Uterus (tissue), 3 donors: ENCODE measurements at regions not wholly inside any gene's neighbourhood (a gene's known extent, or its start where the extent isn't known, plus 50 kb on each side); places are given as distances from the start of the nearest gene placed in this dataset.

Experiments used
- DNase-seq, 2 donors: peaks; one replicate each; pipeline ENCODE4 v3.0.0-alpha.2; 2019 to 2020
- H3K27ac ChIP-seq, 2 donors: fragments of 200-600 bp; sonication (generic); 1 replicate in 1 of 2; 2 replicates in 1 of 2; pipeline ENCODE4 v1.5.1; 2016 to 2018
- H3K27me3 ChIP-seq, 2 donors: fragments of 200-600 bp; sonication (generic); one replicate each; pipeline ENCODE4 v1.5.1; 2018 to 2019; ENCODE audit warnings: control low read depth in 1 of 2
- H3K36me3 ChIP-seq, 2 donors: fragments of 200-600 bp; sonication (generic); one replicate each; pipeline ENCODE4 v1.5.1; 2019; ENCODE audit warnings: control low read depth in 1 of 2
- H3K4me1 ChIP-seq, 2 donors: fragments of 200-600 bp; sonication (generic); one replicate each; pipeline ENCODE4 v1.5.1; 2018 to 2019; ENCODE audit warnings: control low read depth in 1 of 2
- H3K4me3 ChIP-seq, 2 donors: fragments of 200-600 bp; sonication (generic); 1 replicate in 1 of 2; 2 replicates in 1 of 2; pipeline ENCODE4 v1.5.1; 2018 to 2019; ENCODE audit warnings: mild to moderate bottlenecking in 1 of 2
- H3K9me3 ChIP-seq, 2 donors: fragments of 200-600 bp; sonication (generic); one replicate each; pipeline ENCODE4 v1.5.1; 2019; ENCODE audit warnings: control low read depth in 1 of 2
- CTCF ChIP-seq, 4 experiments: fragments of 200-600 bp in 2 of 4; fragments of 450-650 bp in 2 of 4; sonication (generic) in 2 of 4; IDR thresholded peaks; one replicate each; pipeline ENCODE4 v1.5.1; 2016 to 2019; ENCODE audit warnings: antibody characterized with exemption in 4 of 4, mild to moderate bottlenecking in 2 of 4, moderate library complexity in 1 of 4
- POLR2A ChIP-seq, 2 donors: fragments of 450-650 bp; IDR thresholded peaks; one replicate each; pipeline ENCODE4 v1.6.1; 2016; ENCODE audit warnings: antibody characterized with exemption in 2 of 2, mild to moderate bottlenecking in 1 of 2, moderate library complexity in 1 of 2
- intact Hi-C: fragments of 100-400 bp; cut with DNase I; formaldehyde crosslinking; loops from one replicate; pipeline ENCODE4 v1.15.1; 2023; ENCODE audit warnings: low total_unique reads
- donor health status: DM: yes; HTN: yes; CAD: no.

GRCh38 chr12:97616946-97617345 lies 154.3 kb downstream of the RMST start:
- Histone ChIP-seq H3K36me3 (no peaks in the 10 kb centered on the region), H3K27me3 (no peaks in the 10 kb centered on the region), H3K9me3 (no peaks in the 10 kb centered on the region), H3K4me1 (no peaks in the 10 kb centered on the region), H3K27ac (no peak overlapping the region), H3K4me3 (no peak overlapping the region)
- TF ChIP-seq CTCF (IDR thresholded peaks at IDR 0.05) = no peak
- no peak for TF ChIP-seq POLR2A (IDR thresholded peaks at IDR 0.05)
- no peak for DNase-seq
- intact Hi-C loops = no loop called here

GRCh38 chr12:97628962-97629361 lies 166.4 kb downstream of the RMST start:
- Histone ChIP-seq H3K27me3 (no peaks in the 10 kb centered on the region), H3K4me3 (no peak overlapping the region), H3K4me1 (no peaks in the 10 kb centered on the region), H3K27ac (no peak overlapping the region), H3K36me3 (no peaks in the 10 kb centered on the region), H3K9me3 (no peaks in the 10 kb centered on the region)
- no peak for TF ChIP-seq CTCF (IDR thresholded peaks at IDR 0.05)
- no peak for TF ChIP-seq POLR2A (IDR thresholded peaks at IDR 0.05)
- intact Hi-C loops = no loop called here
- DNase-seq = no peak

DNA sequence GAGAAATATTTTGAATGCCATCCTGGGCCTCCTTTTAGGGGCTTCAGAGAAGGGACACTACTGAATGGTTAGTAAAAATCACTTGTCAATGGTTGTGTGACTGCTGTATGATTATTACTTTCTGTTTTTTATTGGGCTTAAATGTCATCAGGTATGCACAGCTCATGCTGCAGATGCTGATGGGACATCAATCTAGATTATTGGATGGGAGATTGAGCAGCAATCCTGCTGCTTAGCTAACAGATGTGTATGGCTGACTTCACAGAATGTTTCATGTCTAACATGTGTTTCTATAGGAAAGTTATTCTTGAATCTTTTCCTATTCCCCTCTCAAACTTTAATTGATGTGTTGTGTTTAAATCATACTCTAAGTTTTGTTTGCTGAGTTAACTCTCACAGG lies 166.8 kb downstream of the RMST start:
- Histone ChIP-seq H3K9me3 (no peaks in the 10 kb centered on the region), H3K27me3 (no peaks in the 10 kb centered on the region), H3K4me1 (no peaks in the 10 kb centered on the region), H3K4me3 (no peak overlapping the region), H3K27ac (no peak overlapping the region), H3K36me3 (no peaks in the 10 kb centered on the region)
- intact Hi-C loops = no loop called here
- no peak for DNase-seq
- TF ChIP-seq CTCF (IDR thresholded peaks at IDR 0.05) (no peak), POLR2A (IDR thresholded peaks at IDR 0.05) (no peak)

- TF ChIP-seq CTCF (IDR thresholded peaks at IDR 0.05) (no peak), POLR2A (IDR thresholded peaks at IDR 0.05) (no peak)
- intact Hi-C loops = no loop called here
- no peak for DNase-seq
- Histone ChIP-seq H3K27ac (no peak overlapping the region), H3K36me3 (no peaks in the 10 kb centered on the region), H3K9me3 (no peaks in the 10 kb centered on the region), H3K4me3 (no peak overlapping the region), H3K27me3 (no peaks in the 10 kb centered on the region), H3K4me1 (no peaks in the 10 kb centered on the region)
Observed at GRCh38 chr12:97630356-97630755, 167.8 kb downstream of the RMST start.

DNA sequence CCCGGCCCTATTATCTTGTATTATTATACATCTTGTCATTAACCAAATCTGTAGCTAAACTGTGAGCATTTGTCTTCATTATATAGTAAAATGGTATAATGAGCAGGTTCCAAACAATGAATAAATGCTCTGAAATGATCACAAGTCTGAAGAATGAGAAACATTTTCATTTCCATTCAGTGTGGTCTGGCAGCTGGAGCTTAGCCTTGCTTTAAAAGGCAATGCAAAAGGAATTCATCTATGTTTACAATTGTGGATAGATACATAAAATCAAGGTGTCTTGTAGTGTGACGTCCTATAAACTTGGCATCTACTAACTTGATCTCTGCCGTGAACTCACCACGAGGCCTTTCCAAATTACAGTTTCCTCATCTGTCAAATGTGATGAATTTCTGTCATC lies 168.3 kb downstream of the RMST start:
- TF ChIP-seq CTCF (IDR thresholded peaks at IDR 0.05) (no peak), POLR2A (IDR thresholded peaks at IDR 0.05) (no peak)
- H3K9me3 ChIP-seq = no peaks in the 10 kb centered on the region
- H3K4me3 ChIP-seq = no peak overlapping the region
- no peaks in the 10 kb centered on the region for H3K4me1 ChIP-seq
- DNase-seq = no peak
- intact Hi-C loops = no loop called here
- H3K27me3 ChIP-seq = no peaks in the 10 kb centered on the region
- H3K36me3 ChIP-seq = no peaks in the 10 kb centered on the region
- no peak overlapping the region for H3K27ac ChIP-seq
